Right atrium auricular region (tissue), 2 donors: ENCODE measurements at regions not wholly inside any gene's neighbourhood (a gene's known extent, or its start where the extent isn't known, plus 50 kb on each side); places are given as distances from the start of the nearest gene placed in this dataset.

Experiments
- DNase-seq: peaks from one replicate; pipeline ENCODE4 v3.0.0-alpha.2; 2019; ENCODE audit warnings: low spot score
- H3K27ac ChIP-seq, 2 donors: fragments of 200-600 bp; sonication (generic); 1 replicate in 1 of 2; 2 replicates in 1 of 2; pipeline ENCODE4 v1.5.1; 2016 to 2019
- H3K27me3 ChIP-seq, 2 donors: fragments of 200-600 bp; sonication (generic); one replicate each; pipeline versions ENCODE4 v1.5.1 to v1.6.0; 2017 to 2019
- H3K36me3 ChIP-seq: fragments of 200-600 bp; sonication (generic); one replicate; pipeline ENCODE4 v1.5.1; 2016
- H3K4me1 ChIP-seq, 2 donors: fragments of 200-600 bp; sonication (generic); one replicate each; pipeline versions ENCODE4 v1.5.1 to v1.6.0; 2017 to 2019
- H3K4me3 ChIP-seq, 2 donors: fragments of 200-600 bp; sonication (generic); 1 replicate in 1 of 2; 2 replicates in 1 of 2; pipeline ENCODE4 v1.5.1; 2017 to 2019; ENCODE audit warnings: mild to moderate bottlenecking in 1 of 2, moderate library complexity in 1 of 2
- H3K9me3 ChIP-seq, 2 donors: fragments of 200-600 bp; sonication (generic); one replicate each; pipeline ENCODE4 v1.5.1; 2019
- CTCF ChIP-seq, 2 donors: fragments of 200-600 bp; sonication (generic); IDR thresholded peaks; one replicate each; pipeline ENCODE4 v1.5.1; 2019; ENCODE audit warnings: antibody characterized with exemption in 2 of 2

DNA sequence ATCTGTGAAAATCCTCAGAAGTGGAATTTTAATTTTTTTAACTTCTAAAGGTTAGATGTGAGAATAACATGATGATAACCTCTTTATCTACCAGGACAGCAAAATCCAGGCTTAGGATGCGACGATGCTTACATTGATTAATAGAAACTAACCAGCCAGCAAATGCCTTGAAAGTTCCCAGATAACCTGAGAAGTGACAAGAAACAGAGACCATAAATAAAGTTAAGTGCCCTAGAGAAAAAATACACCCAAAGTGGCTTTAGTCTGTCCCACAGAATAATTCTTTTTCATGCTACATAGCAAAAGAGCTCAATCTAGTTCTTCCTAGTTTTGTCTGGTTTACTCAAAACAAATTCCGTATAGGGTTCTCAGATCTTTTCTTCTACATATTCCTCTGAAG is 262.7 kb downstream of the WDR11 start:
- DNase-seq = no peak
- H3K4me1 ChIP-seq = no peaks in the 10 kb centered on the region
- H3K36me3 ChIP-seq = no peaks in the 10 kb centered on the region
- H3K27ac ChIP-seq = no peak overlapping the region
- H3K27me3 ChIP-seq = no peaks in the 10 kb centered on the region
- no peak for TF ChIP-seq CTCF (IDR thresholded peaks at IDR 0.05)
- H3K9me3 ChIP-seq = peaks cover 0 to 14% of the 10 kb centered on the region in 2 donors
- H3K4me3 ChIP-seq = no peak overlapping the region

- no peak for DNase-seq
- Histone ChIP-seq H3K4me1 (no peaks in the 10 kb centered on the region), H3K27ac (no peak overlapping the region), H3K4me3 (no peak overlapping the region), H3K9me3 (peaks cover 0 to 14% of the 10 kb centered on the region in 2 donors), H3K27me3 (no peaks in the 10 kb centered on the region), H3K36me3 (no peaks in the 10 kb centered on the region)
- no peak for TF ChIP-seq CTCF (IDR thresholded peaks at IDR 0.05)
Measured at GRCh38 chr10:121115154-121115553, 264.0 kb downstream of the WDR11 start.

DNA sequence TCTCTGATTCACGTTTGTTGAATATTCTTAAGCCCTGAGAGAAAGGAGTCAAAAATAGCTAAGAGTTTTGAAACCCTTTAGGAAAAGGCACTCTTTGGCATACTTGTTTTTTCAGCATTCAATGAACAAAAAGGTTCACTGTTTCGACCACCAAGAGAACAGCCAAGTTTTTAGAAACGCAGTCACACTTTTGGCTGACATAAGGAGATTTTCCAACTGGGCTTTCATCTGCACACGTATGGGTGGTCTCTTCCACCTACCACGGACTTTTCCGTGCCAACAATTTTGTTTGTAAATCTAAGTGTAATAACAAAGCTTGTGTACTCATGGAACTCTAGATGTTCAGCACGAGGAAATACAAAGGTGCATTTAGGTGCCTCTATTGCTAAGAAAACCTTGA is 270.3 kb downstream of the WDR11 start:
- no peaks in the 10 kb centered on the region for H3K36me3 ChIP-seq
- H3K4me3 ChIP-seq = no peak overlapping the region
- H3K27ac ChIP-seq = no peak overlapping the region
- no peaks in the 10 kb centered on the region for H3K4me1 ChIP-seq
- no peak for DNase-seq
- H3K27me3 ChIP-seq = no peaks in the 10 kb centered on the region
- no peak for TF ChIP-seq CTCF (IDR thresholded peaks at IDR 0.05)
- H3K9me3 ChIP-seq = peaks cover 0 to 6% of the 10 kb centered on the region in 2 donors

DNA sequence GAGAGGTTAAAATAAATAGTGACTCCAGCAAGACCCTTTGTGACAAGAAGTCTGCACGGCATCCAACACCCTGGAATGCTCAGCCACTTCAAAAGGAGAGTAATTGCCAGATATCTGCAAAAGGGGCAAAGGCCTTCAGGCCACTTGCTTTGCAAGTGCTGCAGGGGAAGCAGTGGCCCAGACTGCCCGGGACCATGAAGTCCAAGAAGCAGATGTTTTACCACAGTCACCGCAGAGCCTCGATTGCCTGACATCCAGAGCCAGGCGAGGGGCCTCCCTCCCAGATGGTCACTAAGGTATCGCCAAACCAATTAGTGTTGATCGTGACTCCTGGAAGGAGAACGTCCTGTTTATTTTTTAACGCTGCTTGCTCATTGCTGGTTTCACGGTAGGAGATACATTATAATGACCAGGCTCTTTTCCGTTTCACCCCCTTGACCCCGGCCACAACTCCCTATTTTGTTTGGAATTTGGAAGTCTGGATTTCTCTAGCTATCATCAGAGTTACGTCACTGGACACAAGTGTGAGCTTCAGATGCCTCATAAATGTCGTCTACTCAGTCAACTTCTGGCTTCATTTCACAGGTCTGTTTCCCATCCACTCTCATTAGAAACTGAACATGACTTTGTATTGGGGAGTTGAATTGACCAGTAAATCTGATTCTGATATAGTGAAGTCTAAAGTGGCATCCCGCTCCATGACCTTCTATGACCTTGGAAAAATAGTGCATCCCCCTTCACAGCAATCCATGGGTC is 276.2 kb downstream of the WDR11 start:
- no peak for TF ChIP-seq CTCF (IDR thresholded peaks at IDR 0.05)
- Histone ChIP-seq H3K27me3 (no peaks in the 10 kb centered on the region), H3K9me3 (no peaks in the 10 kb centered on the region), H3K27ac (no peak overlapping the region), H3K36me3 (no peaks in the 10 kb centered on the region), H3K4me3 (no peak overlapping the region), H3K4me1 (no peaks in the 10 kb centered on the region)
- no peak for DNase-seq

- TF ChIP-seq CTCF (IDR thresholded peaks at IDR 0.05) = no peak
- H3K4me3 ChIP-seq = no peak overlapping the region
- H3K4me1 ChIP-seq = no peaks in the 10 kb centered on the region
- no peak overlapping the region for H3K27ac ChIP-seq
- no peaks in the 10 kb centered on the region for H3K27me3 ChIP-seq
- no peaks in the 10 kb centered on the region for H3K9me3 ChIP-seq
- DNase-seq = no peak
- no peaks in the 10 kb centered on the region for H3K36me3 ChIP-seq
Measured at GRCh38 chr10:121128164-121128563, 277.0 kb downstream of the WDR11 start.

GRCh38 chr10:121129266-121129665 is 278.1 kb downstream of the WDR11 start:
- no peak overlapping the region for H3K4me3 ChIP-seq
- H3K36me3 ChIP-seq = no peaks in the 10 kb centered on the region
- no peak for DNase-seq

More at GRCh38 chr10:121129266-121129665, 278.1 kb downstream of the WDR11 start:
- Histone ChIP-seq H3K27me3 (no peaks in the 10 kb centered on the region), H3K27ac (no peak overlapping the region), H3K4me1 (no peaks in the 10 kb centered on the region), H3K9me3 (no peaks in the 10 kb centered on the region)
- no peak for TF ChIP-seq CTCF (IDR thresholded peaks at IDR 0.05)
